Coronary artery (tissue), 2 donors: ENCODE measurements at regions not wholly inside any gene's neighbourhood (a gene's known extent, or its start where the extent isn't known, plus 50 kb on each side); places are given as distances from the start of the nearest gene placed in this dataset.
"Not testable (repeated sequence)": the region's sequence is repeated elsewhere in the genome, so short reads cannot be mapped to it uniquely, and the experiment has no call there.

Source experiments
- DNase-seq: peaks from one replicate; pipeline ENCODE4 v3.0.0-alpha.2; 2017; ENCODE audit warnings: low spot score
- H3K27ac ChIP-seq, 2 donors: fragments of 200-600 bp; sonication (generic); one replicate each; pipeline ENCODE4 v1.5.1; 2016 to 2019
- H3K4me3 ChIP-seq: fragments of 200-600 bp; sonication (generic); 2 replicates; pipeline ENCODE4 v1.5.1; 2016; ENCODE audit warnings: mild to moderate bottlenecking, moderate library complexity
- CTCF ChIP-seq: fragments of 200-600 bp; sonication (generic); IDR thresholded peaks from one replicate; pipeline ENCODE4 v1.5.1; 2019; ENCODE audit warnings: antibody characterized with exemption

GRCh38 chr1:81252471-81253151 lies 548.1 kb upstream of the ADGRL2 start:
- TF ChIP-seq CTCF = no peak
- DNase-seq = no peak
- Histone ChIP-seq H3K27ac (no peak overlapping the region), H3K4me3 (no peak overlapping the region)

GRCh38 chr1:81250825-81251224 lies 549.9 kb upstream of the ADGRL2 start:
- DNase-seq, H3K27ac ChIP-seq, H3K4me3 ChIP-seq: not testable (repeated sequence)

- not testable (repeated sequence) for H3K27ac ChIP-seq, H3K4me3 ChIP-seq, DNase-seq
Measured at GRCh38 chr1:81245084-81245715, 555.5 kb upstream of the ADGRL2 start.

- DNase-seq, H3K27ac ChIP-seq, H3K4me3 ChIP-seq: not testable (repeated sequence)
Measured at GRCh38 chr1:81244612-81245011, 556.1 kb upstream of the ADGRL2 start.

- TF ChIP-seq CTCF = no peak
- no peak for DNase-seq
- Histone ChIP-seq H3K27ac (no peak overlapping the region), H3K4me3 (no peak overlapping the region)
Measured at GRCh38 chr1:81242103-81242502, 558.6 kb upstream of the ADGRL2 start.

GRCh38 chr1:81238129-81238528 lies 562.6 kb upstream of the ADGRL2 start:
- DNase-seq = no peak
- no peak for TF ChIP-seq CTCF
- Histone ChIP-seq H3K27ac (no peak overlapping the region), H3K4me3 (peak overlapping the region; percentile 39)

GRCh38 chr1:81237473-81238089 lies 563.2 kb upstream of the ADGRL2 start:
- no peak for TF ChIP-seq CTCF
- Histone ChIP-seq H3K27ac (no peak overlapping the region), H3K4me3 (peak overlapping the region; percentile 39)
- no peak for DNase-seq

- no peak for TF ChIP-seq CTCF
- no peak for DNase-seq
Measured at GRCh38 chr1:81234237-81234636, 566.5 kb upstream of the ADGRL2 start.

More at GRCh38 chr1:81234237-81234636, 566.5 kb upstream of the ADGRL2 start:
- H3K4me3 ChIP-seq = no peak overlapping the region
- no peak overlapping the region for H3K27ac ChIP-seq
